ENCODE measurements at regions not wholly inside any gene's neighbourhood (a gene's known extent, or its start where the extent isn't known, plus 50 kb on each side); places are given as distances from the start of the nearest gene placed in this dataset.
"Not testable (repeated sequence)": the region's sequence is repeated elsewhere in the genome, so short reads cannot be mapped to it uniquely, and the experiment has no call there.

- DNase-seq (ENCODE audit: low spot score), result no peak
Measured at GRCh38 chr4:112023402-112023950, 121.8 kb upstream of the FAM241A start.

- DNase-seq (ENCODE audit: low spot score), result no peak
Measured at GRCh38 chr4:112026058-112026457, 119.2 kb upstream of the FAM241A start.

GRCh38 chr4:112029771-112030171, 115.5 kb upstream of the FAM241A start:
- peak; percentile 9 for DNase-seq (ENCODE audit: low spot score)

- peak; percentile 67 for DNase-seq (ENCODE audit: low spot score)
Measured at GRCh38 chr4:112031712-112032328, 113.4 kb upstream of the FAM241A start.

GRCh38 chr4:112036886-112037285, 108.4 kb upstream of the FAM241A start:
- no peak for DNase-seq (ENCODE audit: low spot score)

GRCh38 chr4:112038861-112039260, 106.4 kb upstream of the FAM241A start:
- DNase-seq (ENCODE audit: low spot score), result no peak

- DNase-seq (ENCODE audit: low spot score), result not testable (repeated sequence)
Measured at GRCh38 chr4:112049119-112049518, 96.1 kb upstream of the FAM241A start.

GRCh38 chr4:112053825-112054350, 91.4 kb upstream of the FAM241A start:
- no peak for DNase-seq (ENCODE audit: low spot score)

GRCh38 chr4:112055100-112055499, 90.2 kb upstream of the FAM241A start:
- DNase-seq (ENCODE audit: low spot score), result no peak

- no peak for DNase-seq (ENCODE audit: low spot score)
Measured at GRCh38 chr4:112057470-112057869, 87.8 kb upstream of the FAM241A start.

- no peak for DNase-seq (ENCODE audit: low spot score)
Measured at GRCh38 chr4:112058433-112058832, 86.8 kb upstream of the FAM241A start.

- peak; percentile 7 for DNase-seq (ENCODE audit: low spot score)
Measured at GRCh38 chr4:112060212-112060611, 85.0 kb upstream of the FAM241A start.

- DNase-seq (ENCODE audit: low spot score), result no peak
Measured at GRCh38 chr4:112061207-112061817, 83.9 kb upstream of the FAM241A start.

- no peak for DNase-seq (ENCODE audit: low spot score)
Measured at GRCh38 chr4:112063260-112063659, 82.0 kb upstream of the FAM241A start.

GRCh38 chr4:112069110-112069509, 76.1 kb upstream of the FAM241A start:
- DNase-seq (ENCODE audit: low spot score), result no peak

- no peak for DNase-seq (ENCODE audit: low spot score)
Measured at GRCh38 chr4:112073181-112073580, 72.1 kb upstream of the FAM241A start.

GRCh38 chr4:112075129-112075753, 70.0 kb upstream of the FAM241A start:
- peak; percentile 25 for DNase-seq (ENCODE audit: low spot score)

GRCh38 chr4:112075906-112076305, 69.3 kb upstream of the FAM241A start:
- peak; percentile 53 for DNase-seq (ENCODE audit: low spot score)

- DNase-seq (ENCODE audit: low spot score), result no peak
Measured at GRCh38 chr4:112076919-112077608, 68.2 kb upstream of the FAM241A start.

- no peak for DNase-seq (ENCODE audit: low spot score)
Measured at GRCh38 chr4:112077743-112078142, 67.5 kb upstream of the FAM241A start.

GRCh38 chr4:112082954-112083586, 62.2 kb upstream of the FAM241A start:
- DNase-seq (ENCODE audit: low spot score), result no peak
